ENCODE measurements at regions not wholly inside any gene's neighbourhood (a gene's known extent, or its start where the extent isn't known, plus 50 kb on each side); places are given as distances from the start of the nearest gene placed in this dataset.

DNA sequence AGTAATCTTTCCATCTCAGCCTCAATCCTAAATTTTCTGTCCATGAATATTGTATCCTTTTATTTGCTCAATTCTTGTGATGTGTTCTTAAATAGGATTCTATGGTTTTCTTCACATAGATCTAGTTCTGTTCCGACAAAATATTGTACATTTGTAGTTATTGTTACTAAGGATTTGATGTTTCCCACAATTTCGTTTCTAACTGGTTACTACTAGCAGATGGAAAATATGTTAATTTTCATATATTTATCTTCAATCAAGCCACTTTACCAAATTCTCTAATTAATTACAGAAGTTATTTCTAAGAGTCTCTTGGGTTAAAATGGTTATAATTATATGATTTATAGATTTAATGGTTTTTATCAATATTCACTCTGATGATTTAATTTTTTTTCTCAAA lies 60.3 kb downstream of the SEC61B start:
- no peak for DNase-seq (ENCODE audit: low spot score)

DNA sequence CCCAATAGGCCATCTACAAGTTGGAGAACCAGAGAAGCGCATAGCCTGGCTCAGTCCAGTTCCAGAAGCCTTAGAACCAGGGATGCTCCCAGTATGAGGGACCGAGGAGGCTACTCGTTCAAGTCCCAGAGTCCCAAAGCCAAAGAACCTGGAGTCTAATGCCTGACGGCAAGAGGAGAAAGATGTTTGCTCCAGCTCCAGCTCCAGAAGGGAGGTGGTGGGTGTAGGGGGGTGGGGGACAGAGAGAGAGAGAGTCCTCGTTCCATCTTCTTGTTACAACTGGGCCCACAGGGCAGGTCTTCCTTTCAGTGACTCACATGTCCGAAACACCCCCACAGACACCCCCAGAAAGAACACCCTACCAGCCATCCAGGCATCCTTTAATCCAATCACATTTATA lies 63.9 kb downstream of the SEC61B start:
- DNase-seq (ENCODE audit: low spot score), result no peak

DNA sequence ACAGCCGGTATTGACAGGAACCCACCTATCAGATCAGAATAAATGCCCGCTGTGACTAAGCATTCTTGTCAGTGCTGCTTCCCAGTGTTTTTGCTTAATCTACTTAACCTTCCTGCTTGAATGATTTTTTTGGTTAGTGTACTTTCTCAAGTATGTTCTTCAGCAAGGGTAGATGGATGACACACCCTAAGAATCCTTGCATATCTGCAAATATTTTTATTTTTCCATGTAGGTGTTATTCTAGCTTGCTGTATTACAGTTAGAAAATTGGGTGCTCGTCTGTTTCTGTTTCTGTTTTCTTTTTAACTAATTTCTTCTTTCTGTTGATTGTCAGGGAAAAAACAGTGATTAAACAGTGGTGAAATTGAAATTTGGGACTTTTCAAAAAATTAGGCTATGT lies 64.5 kb downstream of the SEC61B start:
- DNase-seq (ENCODE audit: low spot score), result no peak

GRCh38 chr9:99287641-99288040 lies 65.6 kb downstream of the SEC61B start:
- no peak for DNase-seq (ENCODE audit: low spot score)

GRCh38 chr9:99288830-99289229 lies 66.7 kb downstream of the SEC61B start:
- no peak for DNase-seq (ENCODE audit: low spot score)

DNA sequence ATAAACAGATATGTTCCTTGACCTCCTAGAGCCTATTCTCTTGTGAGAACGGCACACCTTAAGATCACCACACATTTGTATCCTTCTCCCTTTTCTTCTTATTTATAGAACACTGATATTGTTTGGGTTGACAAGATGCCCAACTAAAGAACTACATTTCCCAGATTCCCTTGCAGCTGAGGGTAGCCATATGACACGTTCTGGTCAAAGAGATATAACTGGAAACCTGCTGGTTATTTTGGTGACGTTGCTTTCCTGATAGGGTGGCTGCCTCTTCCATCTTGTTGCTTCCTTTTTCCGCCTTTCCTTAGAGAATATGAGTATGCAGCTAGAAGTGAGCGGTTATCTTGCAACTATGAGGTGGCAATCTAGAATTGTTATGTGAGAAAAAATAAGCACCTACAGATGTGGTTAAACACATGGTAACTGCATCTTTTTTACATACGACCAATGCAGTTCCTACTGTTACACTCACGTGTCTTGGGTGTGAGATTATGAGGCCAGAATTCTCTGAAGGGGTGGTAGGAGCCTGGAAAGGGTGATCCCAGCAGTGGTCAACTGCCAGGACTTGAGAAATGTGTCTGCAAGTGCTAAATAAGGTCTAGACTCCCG lies 72.9 kb downstream of the SEC61B start:
- DNase-seq (ENCODE audit: low spot score), result no peak

DNA sequence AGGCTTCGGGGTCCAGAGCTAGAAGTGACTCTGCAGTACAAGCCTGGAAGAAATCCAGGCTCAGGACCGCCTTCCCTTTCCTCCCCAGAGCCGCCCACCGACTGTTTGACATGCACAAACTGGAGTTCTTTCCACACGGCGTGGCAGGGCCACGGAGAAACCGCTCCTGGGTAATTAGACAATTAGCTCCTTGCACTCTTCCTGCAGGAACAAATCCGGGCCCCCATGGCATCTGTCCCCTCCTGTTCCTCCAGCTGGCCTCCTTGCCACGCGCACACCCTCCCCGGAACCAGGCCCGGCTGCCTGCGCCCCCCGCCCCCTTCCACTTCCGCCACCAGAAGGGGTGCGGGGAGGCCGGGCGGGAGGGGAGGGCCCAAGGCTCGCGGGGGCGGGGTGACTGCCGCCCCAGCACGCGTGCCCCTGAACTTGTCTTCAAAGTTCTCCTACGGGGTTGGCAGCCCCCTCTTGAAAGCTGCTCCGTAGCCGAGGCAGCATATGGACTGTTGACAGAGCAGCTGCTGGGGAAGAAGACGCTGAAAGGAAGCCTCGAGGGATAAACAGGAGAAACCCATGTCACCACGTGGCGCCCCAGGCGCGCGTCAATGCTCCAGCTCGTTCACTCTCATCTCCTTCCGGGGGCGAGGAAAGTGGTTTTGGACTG lies 74.3 kb downstream of the SEC61B start:
- DNase-seq (ENCODE audit: low spot score), result peak; percentile 10

DNA sequence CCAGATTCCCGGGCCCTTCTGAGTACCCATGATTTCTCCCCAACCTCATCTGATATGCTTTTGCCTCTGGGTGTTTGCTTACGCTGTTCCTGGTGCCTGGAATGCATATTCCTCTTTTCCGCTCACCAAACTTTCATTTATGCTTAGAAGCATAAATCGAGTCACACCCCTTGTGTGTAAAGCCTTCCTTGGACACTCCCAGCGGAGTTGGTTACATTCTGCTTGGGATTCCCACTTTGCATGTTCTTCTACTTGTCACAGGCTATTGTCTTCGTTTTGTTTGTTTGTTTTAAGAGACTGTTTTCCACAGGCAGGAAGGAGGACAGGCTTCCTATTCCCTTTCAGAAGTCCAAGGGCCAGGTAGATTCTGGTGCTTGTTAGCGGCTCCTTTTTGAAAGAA lies 76.5 kb downstream of the SEC61B start:
- DNase-seq (ENCODE audit: low spot score), result no peak

DNA sequence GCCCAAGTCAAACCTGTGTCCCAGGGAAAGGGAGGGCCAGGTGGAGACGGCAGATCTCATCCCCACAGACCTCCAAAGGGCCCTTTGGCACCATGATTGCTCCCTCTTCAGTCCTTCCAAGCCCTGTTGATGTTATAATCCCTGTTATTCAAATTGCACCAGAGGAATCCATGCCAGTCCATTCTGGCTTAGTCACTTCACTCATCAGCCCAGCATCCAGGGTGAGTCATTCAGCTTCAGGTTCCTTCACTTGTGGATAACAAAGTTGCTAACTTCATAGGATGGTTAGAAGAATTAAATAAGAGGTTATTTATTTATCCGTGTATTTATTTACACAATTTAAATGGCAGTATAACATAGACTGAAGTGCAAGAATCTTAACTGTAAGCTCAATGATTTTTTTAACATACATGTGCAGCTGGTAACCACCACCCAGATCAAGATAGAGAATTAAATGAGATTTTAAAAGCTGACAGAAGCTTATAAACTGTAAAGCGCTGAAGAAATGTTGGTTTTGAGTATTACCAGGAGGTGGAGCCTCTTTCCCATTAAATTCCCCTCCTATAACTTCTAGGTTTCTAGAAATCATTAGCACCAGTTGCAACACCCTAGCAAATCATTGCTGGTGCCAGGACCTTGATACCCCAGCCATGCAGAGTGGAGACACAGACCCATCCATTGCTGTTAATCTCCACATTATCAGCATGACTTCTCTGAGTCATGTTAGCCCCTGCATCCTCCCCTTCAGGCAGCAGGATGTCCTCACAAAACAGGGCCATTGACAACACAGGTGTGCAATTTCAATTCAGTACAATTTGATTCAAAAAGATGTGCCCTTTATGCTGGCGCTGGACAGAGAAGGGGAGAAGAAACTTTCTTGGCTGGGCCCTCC lies 77.4 kb downstream of the SEC61B start:
- DNase-seq (ENCODE audit: low spot score), result no peak

- no peak for DNase-seq (ENCODE audit: low spot score)
These were observed 78.0 kb downstream of the SEC61B start for GRCh38 chr9:99300103-99300439.

DNA sequence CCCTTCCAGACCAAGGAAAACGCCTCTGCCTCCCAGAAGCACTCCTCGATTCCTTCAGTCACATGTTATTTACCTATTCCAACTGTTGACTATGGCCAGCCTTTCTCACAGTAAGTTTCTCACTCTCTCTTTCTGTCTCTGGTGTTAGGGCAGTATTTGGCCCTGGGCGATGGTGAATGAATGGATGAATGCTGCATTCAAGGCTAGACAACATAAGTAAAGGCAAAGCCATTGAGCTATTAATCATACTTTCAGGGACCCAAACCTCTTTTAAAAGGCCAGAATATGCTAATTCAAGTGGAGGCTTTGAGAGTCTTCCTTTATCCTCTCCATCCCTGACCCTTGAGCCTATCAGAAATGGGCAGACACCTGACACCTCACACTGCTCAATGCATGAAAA lies 78.5 kb downstream of the SEC61B start:
- no peak for DNase-seq (ENCODE audit: low spot score)

GRCh38 chr9:99303177-99303576 lies 81.1 kb downstream of the SEC61B start:
- no peak for DNase-seq (ENCODE audit: low spot score)

GRCh38 chr9:99305124-99305523 lies 83.0 kb downstream of the SEC61B start:
- DNase-seq (ENCODE audit: low spot score), result no peak

DNA sequence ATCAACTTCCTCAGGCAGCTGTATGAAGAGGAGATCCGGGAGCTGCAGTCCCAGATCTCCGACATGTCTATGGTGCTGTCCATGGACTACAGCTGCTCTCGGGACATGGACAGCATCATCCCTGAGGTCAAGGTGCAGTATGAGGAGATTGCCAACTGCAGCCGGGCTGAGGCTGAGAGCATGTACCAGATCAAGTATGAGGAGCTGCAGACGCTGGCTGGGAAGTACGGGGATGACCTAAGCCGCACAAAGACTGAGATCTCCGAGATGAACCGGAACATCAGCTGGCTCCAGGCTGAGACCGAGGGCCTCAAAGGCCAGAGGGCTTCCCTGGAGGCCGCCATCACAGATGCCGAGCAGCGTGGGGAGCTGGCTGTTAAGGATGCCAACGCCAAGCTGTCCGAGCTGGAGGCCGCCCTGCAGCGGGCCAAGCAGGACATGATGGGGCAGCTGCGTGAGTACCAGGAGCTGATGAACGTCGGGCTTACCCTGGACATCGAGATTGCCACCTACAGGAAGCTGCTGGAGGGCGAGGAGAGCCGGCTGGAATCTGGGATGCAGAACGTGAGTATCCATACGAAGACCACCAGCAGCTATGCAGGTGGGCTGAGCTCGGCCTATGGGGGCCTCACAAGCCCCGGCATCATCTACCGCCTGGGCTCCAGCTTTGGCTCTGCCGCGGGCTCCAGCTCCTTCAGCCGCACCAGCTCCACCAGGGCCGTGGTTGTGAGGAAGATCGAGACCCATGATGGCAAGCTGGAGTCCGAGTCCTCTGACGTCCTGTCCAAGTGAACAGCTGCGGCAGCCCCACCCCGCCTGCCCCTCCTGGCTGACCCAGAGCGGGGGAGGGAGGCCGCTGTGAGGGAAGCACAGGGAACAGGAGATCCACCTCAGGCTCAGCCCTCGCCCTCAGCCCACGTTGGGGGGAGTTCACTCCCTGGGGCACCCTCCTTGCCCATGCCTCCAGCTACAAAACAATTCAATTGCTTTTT lies 84.0 kb downstream of the SEC61B start:
- no peak for DNase-seq (ENCODE audit: low spot score)

GRCh38 chr9:99307851-99308250 lies 85.8 kb downstream of the SEC61B start:
- DNase-seq (ENCODE audit: low spot score), result no peak

GRCh38 chr9:99309141-99309939 lies 87.3 kb downstream of the SEC61B start:
- DNase-seq (ENCODE audit: low spot score), result no peak

DNA sequence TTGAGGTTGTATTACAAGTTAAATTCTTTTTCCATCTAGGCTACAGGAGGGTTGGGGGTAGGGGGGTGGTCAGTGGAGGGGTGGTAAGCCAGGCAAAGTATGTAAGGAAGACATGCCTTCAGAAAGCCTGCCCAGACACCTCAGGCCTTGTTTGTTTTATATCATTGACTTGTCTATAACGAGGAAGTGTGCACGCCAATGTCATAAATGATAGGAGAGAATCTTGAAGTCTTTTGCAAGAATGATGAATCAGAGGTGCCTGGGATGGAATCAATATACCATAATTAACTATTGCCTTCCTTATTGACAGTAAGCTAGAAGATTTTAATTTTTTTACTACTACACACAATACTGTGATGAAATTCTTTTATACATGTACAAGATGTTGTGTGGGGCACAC lies 90.7 kb downstream of the SEC61B start:
- no peak for DNase-seq (ENCODE audit: low spot score)

- DNase-seq (ENCODE audit: low spot score), result no peak
These were observed 97.0 kb downstream of the SEC61B start for GRCh38 chr9:99319048-99319447.

GRCh38 chr9:99322299-99322698 lies 100.2 kb downstream of the SEC61B start:
- DNase-seq (ENCODE audit: low spot score), result no peak

DNA sequence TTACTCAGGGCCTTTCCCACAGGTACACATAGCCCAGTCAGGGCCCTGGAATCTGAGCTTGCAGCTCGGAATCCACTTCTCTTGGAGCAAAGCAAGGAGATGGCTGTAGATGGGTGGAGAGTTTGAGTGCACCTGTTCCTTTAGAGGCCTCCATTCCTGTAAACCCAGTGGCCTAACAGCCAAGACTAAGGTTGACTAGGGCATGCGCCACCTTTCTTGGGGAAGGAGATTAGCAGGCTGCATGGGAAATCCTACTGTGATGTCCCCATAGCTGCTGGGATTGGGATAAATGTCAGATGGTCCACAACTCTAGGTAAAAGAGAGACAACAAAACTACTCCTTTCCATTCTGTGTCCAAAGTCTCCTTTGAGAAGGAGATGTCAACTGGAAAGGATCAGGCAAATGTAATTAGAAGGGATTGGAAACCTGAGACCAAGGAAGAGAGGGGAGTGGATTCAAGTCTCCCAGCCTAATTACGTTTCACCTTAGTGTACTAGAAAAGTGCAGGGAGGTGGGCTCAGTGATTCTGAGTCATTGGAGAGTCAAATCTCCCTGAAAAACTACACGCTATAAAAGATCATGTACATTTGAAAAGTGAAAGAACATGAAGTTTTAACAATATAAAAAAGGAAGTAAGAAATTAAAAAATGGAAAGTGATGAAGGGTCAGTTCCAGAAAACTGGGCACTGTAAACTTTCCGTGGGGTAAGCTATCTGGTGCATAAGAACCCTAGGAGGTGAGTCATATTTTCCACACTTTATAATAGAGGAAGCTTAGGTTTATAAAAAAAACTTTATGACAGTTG lies 104.2 kb downstream of the SEC61B start:
- no peak for DNase-seq (ENCODE audit: low spot score)

DNA sequence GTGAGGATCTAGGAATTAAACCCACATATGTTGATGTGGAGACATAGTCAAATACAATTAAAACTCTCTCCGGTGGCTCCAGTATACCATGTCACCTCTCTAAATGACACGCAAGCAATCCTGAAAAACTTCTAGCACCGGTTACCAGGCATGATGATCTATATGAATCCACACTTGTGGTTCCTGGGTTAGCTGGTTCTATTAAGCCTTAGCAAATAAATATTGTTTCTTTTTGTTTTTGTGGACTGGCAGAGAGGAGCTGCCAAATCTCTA lies 104.8 kb downstream of the SEC61B start:
- DNase-seq (ENCODE audit: low spot score), result no peak
